GM18507 (cell line): ENCODE measurements at regions not wholly inside any gene's neighbourhood (a gene's known extent, or its start where the extent isn't known, plus 50 kb on each side); places are given as distances from the start of the nearest gene placed in this dataset.

ENCODE experiments used
- DNase-seq: peaks from one replicate; pipeline ENCODE4 v3.0.0; 2011; ENCODE audit warnings: low read depth; ENCODE audit not compliant: insufficient read length; ENCODE audit errors: extremely low spot score
- FAIRE-seq: peaks from 2 replicates; lab custom pipeline; 2011; peaks lifted over from hg19 to GRCh38; lab: Jason Lieb, UNC

DNA sequence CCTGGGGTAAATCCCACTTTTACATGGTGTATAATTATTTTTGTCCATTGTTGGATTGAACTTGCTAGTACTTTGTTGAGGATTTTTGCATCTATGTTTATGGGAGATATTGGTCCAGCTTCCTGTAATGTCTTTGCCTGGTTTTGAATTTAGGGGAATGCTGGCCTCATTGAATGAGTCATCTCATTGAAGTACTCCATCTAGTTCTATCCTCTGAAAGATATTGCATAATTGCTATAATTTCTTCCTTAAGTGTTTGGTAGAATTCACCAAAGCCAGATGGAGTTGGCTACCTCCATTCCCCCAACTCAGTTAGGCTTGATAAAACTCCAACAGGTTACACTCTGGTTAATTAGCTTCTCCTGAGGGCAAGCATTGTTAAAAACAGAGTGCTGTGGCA lies 237.4 kb upstream of the TGFBR2 start:
- no peak for FAIRE-seq
- DNase-seq = no peak

DNA sequence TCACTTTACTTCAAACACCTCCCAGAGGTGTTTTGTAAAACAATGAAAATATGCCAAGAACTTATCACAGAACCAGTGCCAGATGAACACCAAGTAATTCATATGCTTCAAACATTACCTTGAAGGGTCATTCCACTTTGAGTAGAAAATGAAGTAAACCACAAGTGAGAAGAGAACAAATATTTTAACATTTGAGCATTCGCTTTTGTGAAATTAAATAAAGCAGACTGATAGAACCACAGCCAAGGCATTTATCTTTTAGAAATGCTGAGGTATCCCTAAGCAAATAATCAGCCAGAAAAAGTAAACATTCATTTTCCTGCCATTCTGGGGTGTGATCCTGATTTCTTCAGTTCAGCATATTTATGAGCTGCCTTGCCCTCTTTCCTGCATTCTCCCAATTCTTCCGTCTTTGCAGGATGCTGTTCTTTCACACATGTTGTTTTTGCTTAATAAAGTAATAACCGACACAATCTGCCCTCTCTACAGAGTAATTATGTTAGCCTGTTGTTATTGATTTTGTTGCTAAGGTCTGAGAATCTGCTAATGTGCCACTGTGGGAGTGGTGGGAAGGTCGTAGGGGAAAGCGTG lies 235.6 kb upstream of the TGFBR2 start:
- DNase-seq = no peak
- FAIRE-seq = no peak

DNA sequence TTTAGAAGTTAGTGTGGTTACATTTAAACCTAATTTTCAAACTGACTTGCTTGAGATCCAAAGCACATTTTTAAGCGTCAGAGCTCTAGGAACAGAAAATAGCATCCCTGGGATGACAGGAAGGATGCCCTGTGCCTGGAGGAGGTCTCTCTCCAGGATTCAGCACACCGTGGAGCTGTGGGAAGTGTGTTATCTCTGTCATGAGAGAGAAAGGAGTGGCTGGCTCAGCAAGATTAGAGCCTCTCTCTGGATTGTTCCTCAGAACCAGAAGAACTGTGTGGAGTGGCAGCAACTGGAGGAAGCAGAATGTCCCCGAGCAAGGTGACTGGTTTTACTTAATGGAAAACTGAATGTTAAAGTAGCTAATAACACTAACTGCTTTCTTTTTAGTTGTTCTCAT lies 233.6 kb upstream of the TGFBR2 start:
- FAIRE-seq (no peak), DNase-seq (no peak)

DNA sequence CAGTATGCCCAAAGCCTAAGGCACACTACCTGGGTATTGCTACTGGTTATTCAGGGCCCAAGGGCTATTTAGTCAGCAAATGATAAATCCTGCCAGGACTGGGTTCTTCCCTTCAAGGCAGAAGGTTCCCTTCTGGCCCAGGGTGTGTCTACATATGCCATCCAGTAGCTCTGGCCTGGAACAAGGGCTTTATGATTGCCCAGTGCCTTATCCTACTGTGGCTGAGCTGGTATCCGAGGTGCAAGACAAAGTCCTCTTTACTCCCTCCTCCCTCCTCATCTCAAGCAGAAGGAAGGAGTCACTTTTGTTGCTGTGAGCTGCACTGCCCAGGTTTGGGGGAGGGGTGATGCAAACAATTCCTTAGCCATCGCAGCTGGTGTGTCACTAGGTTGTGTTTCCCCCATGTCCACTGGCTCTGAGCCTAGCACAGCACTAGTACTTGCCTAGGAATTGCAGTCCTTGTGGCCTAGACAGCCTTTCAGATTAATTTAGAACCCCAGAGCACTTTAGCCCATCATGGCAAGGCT lies 221.8 kb upstream of the TGFBR2 start:
- FAIRE-seq (no peak), DNase-seq (no peak)

DNA sequence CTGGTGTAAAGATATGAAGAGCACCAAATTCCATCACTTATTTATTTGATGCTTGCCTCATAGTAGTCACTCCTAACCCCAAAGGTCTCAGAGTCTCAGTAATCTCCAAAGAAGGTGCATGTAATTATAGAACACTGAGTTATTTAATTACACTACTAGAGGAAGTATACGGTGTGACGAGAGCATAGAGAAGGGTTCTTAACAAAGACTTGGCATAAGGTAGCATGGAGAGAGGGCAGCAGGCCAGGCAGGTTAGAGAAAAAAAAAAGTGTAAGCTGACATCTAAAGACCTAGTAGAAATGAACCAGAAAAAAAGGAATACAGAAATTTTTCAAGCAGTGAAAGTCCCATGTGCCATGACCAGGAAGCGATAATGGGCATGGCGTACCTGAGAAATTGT lies 213.3 kb upstream of the TGFBR2 start:
- no peak for DNase-seq
- FAIRE-seq = no peak

DNA sequence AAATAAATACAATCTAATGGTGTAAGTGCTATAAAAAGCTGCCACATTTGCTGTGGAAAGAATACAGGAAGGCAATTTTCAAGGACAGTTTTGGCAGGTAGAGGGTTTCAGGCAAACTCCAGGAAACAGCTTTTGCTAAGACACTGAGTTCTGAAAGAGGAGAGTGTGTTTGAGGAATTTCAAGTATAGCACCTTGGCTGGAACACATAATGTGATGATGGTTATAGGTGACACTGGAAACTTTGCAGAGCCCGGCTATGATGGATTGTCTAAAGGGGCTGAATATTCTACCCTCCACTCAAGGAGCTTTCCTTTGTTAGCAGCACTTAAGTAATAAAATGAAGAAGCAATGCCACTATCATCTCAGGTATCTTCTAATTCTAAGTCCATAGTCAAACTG lies 209.4 kb upstream of the TGFBR2 start:
- DNase-seq (no peak), FAIRE-seq (no peak)

DNA sequence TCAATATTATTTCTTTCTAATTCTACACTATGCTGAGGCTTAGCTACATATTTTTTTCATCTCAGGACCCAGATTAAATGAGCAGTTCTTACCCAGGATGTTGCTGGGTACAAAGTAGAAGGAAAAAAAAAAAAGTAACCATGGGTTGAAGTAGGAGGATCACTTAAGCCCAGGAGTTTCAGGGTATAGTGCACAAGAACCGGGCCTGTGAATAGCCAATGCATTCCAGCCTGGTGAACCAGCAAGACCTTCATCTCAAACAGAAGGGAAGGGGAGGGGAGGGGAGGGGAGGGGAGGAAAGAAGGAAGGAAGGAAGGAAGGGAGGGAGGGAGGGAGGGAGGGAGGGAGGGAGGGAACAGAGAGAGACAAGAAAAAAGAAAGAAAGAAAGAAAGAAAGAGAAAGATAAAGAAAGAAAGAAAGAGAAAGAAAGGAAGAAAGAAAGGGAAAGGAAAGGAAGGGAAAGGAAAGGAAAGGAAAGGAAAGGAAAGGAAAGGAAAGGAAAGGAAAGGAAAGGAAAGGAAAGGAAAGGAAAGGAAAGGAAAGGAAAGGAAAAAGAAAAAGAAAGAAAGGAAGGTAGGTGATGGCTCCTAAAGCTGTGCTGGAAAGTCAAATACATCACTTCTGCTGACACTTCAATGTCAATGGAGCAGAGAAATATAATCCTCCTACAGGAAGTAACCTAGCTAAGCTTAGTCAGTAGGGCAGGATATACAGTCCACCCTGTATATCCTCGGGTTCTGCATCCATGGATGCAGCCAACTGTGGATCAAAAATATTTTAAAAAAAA lies 206.8 kb upstream of the TGFBR2 start:
- DNase-seq (no peak), FAIRE-seq (no peak)

DNA sequence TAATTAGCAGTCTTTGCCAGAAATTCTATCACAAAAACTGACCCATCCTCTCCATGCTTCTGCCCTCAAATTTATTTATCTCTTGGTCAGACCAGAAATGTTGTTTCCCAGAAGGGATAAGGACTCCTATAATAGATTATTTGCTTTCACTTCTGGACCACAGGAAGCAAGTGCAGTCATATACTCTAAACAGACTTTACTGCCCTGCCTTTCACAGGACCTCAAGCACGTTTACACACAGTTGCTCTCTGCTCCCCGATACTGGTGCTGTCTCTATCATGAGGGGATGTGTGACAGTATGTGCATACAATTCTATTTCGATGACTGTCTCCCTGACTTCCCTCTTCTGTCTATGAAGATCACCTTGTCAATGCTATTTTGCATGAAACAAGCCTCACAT lies 205.5 kb upstream of the TGFBR2 start:
- no peak for FAIRE-seq

DNA sequence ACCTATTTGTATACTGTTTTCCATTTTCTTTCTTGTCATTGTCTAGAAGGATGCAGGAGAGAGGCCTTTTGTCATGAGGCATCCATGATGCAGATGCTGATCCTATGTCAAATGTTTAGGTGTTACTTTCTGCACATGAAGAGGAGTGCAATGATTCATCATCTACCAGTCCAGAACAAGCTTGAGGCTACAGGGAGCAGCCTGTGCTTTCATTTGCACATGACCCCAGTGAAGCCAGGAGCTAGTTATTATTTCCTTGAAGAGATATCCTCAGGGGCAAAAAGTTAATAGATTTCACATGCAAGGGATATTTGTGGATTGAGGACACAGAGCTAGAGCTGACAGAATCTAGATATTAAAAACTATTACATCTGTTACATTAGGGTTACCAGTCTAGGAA lies 204.4 kb upstream of the TGFBR2 start:
- no peak for DNase-seq
- FAIRE-seq = no peak

More for the DNA sequence above, 205.5 kb upstream of the TGFBR2 start:
- DNase-seq = no peak

DNA sequence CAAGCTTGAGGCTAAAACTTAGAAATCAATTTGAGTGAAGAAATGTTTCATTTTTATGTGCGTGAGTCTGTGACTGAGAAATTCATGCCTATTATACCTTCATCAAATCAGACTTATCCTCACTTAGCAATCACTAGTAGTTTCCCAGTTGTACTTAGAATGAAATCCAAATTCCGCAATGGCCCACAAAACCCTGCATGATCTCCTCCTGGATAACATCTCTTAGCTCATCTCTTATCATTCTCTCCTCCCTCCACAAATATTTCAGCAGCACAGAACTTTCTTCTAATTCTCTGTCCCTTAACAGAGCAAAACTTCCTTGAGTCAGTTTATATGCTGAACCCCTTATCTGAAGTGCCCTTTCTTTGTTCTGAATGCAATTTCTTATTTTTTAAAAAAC lies 198.8 kb upstream of the TGFBR2 start:
- no peak for DNase-seq
- no peak for FAIRE-seq

DNA sequence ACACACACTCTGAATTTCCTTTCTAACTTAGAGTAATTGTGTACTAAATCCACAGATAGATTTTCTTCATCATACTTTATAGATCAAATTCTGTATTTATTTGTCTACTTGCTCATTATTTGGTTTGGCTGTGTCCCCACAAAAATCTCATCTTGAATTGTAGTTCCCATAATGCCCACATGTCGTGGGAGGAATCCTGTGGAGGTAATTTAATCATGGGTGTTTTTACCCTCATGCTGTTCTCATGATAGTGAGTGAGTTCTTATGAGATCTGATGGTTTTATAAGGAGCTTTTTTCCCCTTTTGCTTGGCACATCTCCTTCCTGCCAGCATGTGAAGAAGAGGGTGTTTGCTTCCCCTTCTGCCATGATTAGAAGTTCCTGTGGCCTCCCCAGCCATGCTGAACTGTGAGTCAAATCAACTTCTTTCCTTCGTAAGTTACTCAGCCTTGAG lies 198.3 kb upstream of the TGFBR2 start:
- FAIRE-seq (no peak), DNase-seq (no peak)

DNA sequence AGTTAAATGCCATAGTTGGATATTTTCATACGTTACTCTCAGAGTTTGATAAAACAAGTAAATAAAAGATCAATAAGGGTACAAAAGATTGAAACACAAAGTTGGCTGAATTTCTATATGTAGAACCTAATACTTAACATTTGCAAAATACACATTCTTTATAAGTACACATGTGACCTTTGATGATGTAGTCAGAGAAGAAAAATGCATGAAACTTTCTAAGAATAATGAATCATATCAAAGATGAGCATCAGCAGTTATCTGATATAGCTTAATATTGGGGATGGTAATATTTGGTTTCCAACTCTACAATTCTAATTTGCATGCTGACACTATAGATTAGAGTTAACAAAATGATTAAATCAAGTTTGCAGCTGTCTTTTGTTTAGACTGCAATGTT lies 188.0 kb upstream of the TGFBR2 start:
- no peak for FAIRE-seq
- no peak for DNase-seq

DNA sequence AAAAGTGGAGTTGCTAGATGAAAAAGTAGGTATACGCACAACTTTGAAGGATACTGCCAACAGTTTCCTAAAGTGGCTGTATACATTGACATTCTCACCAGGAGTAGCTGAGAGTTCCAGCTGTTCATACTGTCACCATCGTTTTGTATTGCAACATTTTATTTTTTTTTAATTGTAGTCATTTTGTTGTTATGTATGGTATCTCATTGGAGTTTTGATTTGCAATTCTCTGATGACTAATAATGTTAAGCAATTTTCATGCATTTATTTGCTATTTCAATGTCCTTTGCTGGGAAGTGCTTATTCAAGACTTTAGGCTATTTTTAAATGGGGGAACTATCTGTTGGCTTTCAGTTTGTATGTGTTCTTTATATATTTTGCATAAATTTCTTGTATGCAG lies 185.1 kb upstream of the TGFBR2 start:
- DNase-seq (no peak), FAIRE-seq (no peak)

DNA sequence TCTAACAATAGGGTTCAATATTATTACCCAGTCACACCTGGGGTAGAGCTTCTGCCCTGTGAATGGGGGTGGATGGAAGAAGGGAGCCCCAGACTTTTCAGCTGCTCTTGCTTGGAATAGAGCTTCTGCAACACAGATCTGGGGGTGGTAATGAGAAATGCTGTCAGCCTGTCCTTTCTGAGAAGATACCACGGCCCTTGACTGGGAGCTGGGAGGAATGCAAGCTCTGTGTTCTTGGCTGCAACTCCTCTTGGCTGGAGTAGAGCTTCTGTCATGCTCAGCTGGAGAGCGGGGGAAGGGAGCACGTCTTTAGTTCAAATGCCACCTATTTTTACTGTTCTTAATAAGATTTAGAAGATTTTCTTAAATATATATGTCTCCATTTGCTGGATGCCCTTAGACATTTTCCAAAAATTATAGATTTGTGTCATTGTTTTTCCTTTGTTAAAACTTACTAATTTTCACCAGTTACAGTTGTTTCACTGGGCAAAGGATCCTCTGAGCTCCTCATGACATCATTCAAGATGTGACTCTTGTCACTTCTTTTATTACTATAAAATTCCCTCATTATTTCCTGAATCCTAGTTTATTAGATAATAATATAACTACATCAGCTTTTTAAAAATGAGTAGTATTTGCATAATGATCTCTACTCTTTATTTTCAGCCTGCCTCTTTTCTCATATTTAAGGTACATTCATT lies 180.0 kb upstream of the TGFBR2 start:
- DNase-seq (no peak), FAIRE-seq (no peak)

DNA sequence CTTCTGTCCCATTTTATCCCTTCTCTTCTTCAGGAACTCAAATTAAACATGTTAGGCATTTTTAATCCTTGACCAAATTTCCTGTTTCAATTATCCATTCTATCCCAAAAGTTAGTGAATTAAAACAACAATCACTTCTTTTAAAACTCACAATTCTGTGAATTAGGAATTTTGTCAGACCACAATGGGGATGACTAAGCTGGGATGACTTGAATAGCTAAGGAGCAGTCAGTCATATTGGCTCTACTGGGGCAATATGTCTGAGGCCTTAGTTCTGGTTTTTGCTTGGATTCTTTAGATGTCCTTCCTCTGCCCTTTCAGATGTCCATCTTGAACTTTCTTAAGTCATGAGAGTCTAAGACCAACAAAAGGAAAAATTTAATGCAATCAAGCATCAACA lies 178.2 kb upstream of the TGFBR2 start:
- DNase-seq = no peak
- FAIRE-seq = no peak

DNA sequence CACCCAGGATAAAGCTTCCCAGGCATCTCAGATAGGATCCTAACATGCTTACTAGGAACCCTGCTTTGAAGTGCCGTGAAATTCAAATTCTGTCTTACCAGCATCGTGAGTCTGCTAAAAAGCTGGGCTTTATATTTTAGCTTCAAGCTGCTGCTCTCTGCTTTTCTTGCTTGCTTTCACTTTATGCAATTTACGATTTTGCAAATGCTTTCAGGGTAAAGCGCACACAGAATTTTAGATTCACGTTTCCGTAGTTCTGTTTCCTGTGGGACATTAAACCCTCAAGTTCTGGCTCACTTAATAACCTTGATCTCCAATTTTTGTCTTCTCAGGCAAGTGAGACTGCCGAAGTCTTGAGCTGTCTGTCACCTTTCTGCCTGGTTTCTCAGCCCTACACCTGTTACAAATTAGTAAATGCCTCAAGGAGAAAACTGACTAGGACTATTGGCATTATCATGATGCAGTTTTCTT lies 170.5 kb upstream of the TGFBR2 start:
- no peak for FAIRE-seq
- no peak for DNase-seq

DNA sequence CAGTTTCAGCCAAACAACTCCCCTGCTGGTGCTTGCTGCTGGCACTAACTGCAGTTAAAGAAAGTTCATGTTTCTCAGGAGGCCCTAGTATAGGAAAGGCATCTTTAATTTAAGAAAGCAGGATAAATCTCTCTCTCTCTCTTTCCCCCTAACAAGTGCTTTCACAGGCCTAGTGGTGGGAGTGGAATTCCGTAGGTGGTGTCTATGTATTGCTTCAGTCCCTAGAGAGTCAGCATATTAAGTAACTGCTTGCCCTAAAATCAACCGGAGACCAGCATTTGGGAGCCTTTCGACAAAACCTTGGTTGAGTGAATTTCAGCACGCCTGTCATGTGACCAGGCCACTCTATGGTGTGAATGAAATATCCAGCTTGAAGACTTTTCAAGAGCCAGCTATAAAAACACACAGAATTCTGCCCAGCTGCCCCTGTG lies 169.2 kb upstream of the TGFBR2 start:
- FAIRE-seq = no peak
- no peak for DNase-seq

DNA sequence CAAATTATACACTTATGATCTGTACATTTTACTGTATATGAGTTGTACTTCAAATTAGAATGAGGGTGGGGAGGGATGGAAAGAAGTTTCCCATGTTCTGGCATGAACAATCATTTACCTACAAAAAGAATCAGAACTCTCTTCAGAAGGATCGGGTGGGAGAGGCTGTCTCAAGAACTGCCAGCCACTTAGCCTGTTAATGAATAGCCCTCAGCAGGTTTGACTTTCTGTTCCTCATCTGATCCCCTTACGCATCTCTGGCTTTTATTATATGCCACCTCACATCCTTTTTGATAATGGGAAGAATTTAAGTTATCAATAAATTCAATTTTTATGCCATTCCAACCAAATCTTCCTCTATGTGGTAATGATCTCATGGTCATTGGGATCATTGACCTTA lies 168.3 kb upstream of the TGFBR2 start:
- DNase-seq (no peak), FAIRE-seq (no peak)

DNA sequence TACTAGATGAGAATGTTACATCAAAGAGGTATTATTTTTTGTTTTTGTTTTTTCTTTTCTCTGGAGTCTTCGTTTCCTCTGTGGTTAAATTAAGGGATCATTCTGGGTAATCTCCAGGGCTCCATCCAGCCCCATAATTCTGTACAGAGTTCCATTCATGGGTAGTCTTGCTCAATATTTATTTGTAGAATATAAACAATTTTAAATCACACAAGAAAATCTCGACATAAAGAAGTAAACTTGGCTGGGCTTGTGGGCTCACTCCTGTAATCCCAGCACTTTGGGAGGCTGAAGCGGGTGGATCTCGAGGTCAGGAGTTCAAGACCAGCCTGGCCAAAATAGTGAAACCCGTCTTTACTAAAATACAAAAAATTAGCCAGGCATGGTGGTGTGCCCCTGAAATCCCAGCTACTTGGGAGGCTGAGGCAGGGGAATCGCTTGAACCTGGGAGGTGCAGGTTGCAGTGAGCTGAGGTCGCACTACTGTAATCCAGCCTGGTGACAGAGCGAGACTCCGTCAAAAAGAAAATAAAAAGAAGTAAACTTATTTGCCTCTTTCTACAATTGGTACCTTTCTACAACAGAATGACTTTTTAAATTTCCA lies 166.8 kb upstream of the TGFBR2 start:
- FAIRE-seq = no peak

DNA sequence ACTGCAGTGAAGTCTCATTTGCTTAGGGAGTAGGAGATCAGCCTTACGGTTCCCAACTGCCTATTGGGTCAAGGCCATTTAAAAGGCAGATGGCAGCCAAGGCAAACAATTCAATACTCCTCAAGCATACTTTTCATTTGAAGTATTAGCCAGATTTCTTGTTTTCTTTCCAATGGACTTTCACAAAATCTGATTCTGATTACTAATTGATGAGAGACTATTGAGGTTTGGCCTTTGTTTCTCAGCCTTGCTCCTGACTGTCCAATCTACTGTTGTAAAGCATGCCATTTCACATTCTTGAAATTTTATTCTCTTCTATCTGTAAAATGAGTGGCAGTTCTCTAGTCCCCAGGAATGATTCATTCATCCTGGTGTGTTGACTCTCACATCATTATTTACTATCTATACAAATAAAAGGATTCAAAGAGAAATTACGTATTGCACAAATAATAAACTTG lies 166.2 kb upstream of the TGFBR2 start:
- FAIRE-seq = no peak

More for the DNA sequence above, 166.8 kb upstream of the TGFBR2 start:
- DNase-seq = no peak

More for the DNA sequence above, 166.2 kb upstream of the TGFBR2 start:
- no peak for DNase-seq
